ENCODE measurements at regions not wholly inside any gene's neighbourhood (a gene's known extent, or its start where the extent isn't known, plus 50 kb on each side); places are given as distances from the start of the nearest gene placed in this dataset.
"Not testable (repeated sequence)": the region's sequence is repeated elsewhere in the genome, so short reads cannot be mapped to it uniquely, and the experiment has no call there.

GRCh38 chr4:62526671-62527070, 1326.5 kb downstream of the ADGRL3 start:
- DNase-seq (ENCODE audit: low spot score), result no peak

- DNase-seq (ENCODE audit: low spot score), result no peak
Measured at GRCh38 chr4:62523256-62523655, 1323.1 kb downstream of the ADGRL3 start.

- DNase-seq (ENCODE audit: low spot score), result no peak
Measured at GRCh38 chr4:62522273-62522672, 1322.1 kb downstream of the ADGRL3 start.

GRCh38 chr4:62517716-62518115, 1317.6 kb downstream of the ADGRL3 start:
- no peak for DNase-seq (ENCODE audit: low spot score)

- no peak for DNase-seq (ENCODE audit: low spot score)
Measured at GRCh38 chr4:62513306-62513705, 1313.2 kb downstream of the ADGRL3 start.

GRCh38 chr4:62512271-62512670, 1312.1 kb downstream of the ADGRL3 start:
- DNase-seq (ENCODE audit: low spot score), result no peak

GRCh38 chr4:62510228-62510627, 1310.1 kb downstream of the ADGRL3 start:
- DNase-seq (ENCODE audit: low spot score), result no peak

GRCh38 chr4:62500296-62500695, 1300.2 kb downstream of the ADGRL3 start:
- no peak for DNase-seq (ENCODE audit: low spot score)

- no peak for DNase-seq (ENCODE audit: low spot score)
Measured at GRCh38 chr4:62495032-62495431, 1294.9 kb downstream of the ADGRL3 start.

GRCh38 chr4:62491756-62492155, 1291.6 kb downstream of the ADGRL3 start:
- not testable (repeated sequence) for DNase-seq (ENCODE audit: low spot score)

- no peak for DNase-seq (ENCODE audit: low spot score)
Measured at GRCh38 chr4:62490635-62491034, 1290.5 kb downstream of the ADGRL3 start.

- no peak for DNase-seq (ENCODE audit: low spot score)
Measured at GRCh38 chr4:62487016-62487415, 1286.9 kb downstream of the ADGRL3 start.

- DNase-seq (ENCODE audit: low spot score), result no peak
Measured at GRCh38 chr4:62484357-62484756, 1284.2 kb downstream of the ADGRL3 start.

GRCh38 chr4:62482355-62482754, 1282.2 kb downstream of the ADGRL3 start:
- DNase-seq (ENCODE audit: low spot score), result no peak

- DNase-seq (ENCODE audit: low spot score), result no peak
Measured at GRCh38 chr4:62475596-62475995, 1275.5 kb downstream of the ADGRL3 start.

GRCh38 chr4:62474802-62475201, 1274.7 kb downstream of the ADGRL3 start:
- no peak for DNase-seq (ENCODE audit: low spot score)

GRCh38 chr4:62471021-62471420, 1270.9 kb downstream of the ADGRL3 start:
- DNase-seq (ENCODE audit: low spot score), result no peak

GRCh38 chr4:62470421-62470983, 1270.4 kb downstream of the ADGRL3 start:
- DNase-seq (ENCODE audit: low spot score), result no peak

GRCh38 chr4:62470020-62470419, 1269.9 kb downstream of the ADGRL3 start:
- DNase-seq (ENCODE audit: low spot score), result no peak

- DNase-seq (ENCODE audit: low spot score), result no peak
Measured at GRCh38 chr4:62461961-62462360, 1261.8 kb downstream of the ADGRL3 start.

GRCh38 chr4:62460329-62460728, 1260.2 kb downstream of the ADGRL3 start:
- no peak for DNase-seq (ENCODE audit: low spot score)

GRCh38 chr4:62457356-62457755, 1257.2 kb downstream of the ADGRL3 start:
- no peak for DNase-seq (ENCODE audit: low spot score)

- DNase-seq (ENCODE audit: low spot score), result no peak
Measured at GRCh38 chr4:62455871-62456270, 1255.7 kb downstream of the ADGRL3 start.

- DNase-seq (ENCODE audit: low spot score), result no peak
Measured at GRCh38 chr4:62454535-62454934, 1254.4 kb downstream of the ADGRL3 start.

GRCh38 chr4:62450740-62451139, 1250.6 kb downstream of the ADGRL3 start:
- DNase-seq (ENCODE audit: low spot score), result no peak

Measured in HuH-7 (cell line).